ENCODE measurements at regions not wholly inside any gene's neighbourhood (a gene's known extent, or its start where the extent isn't known, plus 50 kb on each side); places are given as distances from the start of the nearest gene placed in this dataset.

DNA sequence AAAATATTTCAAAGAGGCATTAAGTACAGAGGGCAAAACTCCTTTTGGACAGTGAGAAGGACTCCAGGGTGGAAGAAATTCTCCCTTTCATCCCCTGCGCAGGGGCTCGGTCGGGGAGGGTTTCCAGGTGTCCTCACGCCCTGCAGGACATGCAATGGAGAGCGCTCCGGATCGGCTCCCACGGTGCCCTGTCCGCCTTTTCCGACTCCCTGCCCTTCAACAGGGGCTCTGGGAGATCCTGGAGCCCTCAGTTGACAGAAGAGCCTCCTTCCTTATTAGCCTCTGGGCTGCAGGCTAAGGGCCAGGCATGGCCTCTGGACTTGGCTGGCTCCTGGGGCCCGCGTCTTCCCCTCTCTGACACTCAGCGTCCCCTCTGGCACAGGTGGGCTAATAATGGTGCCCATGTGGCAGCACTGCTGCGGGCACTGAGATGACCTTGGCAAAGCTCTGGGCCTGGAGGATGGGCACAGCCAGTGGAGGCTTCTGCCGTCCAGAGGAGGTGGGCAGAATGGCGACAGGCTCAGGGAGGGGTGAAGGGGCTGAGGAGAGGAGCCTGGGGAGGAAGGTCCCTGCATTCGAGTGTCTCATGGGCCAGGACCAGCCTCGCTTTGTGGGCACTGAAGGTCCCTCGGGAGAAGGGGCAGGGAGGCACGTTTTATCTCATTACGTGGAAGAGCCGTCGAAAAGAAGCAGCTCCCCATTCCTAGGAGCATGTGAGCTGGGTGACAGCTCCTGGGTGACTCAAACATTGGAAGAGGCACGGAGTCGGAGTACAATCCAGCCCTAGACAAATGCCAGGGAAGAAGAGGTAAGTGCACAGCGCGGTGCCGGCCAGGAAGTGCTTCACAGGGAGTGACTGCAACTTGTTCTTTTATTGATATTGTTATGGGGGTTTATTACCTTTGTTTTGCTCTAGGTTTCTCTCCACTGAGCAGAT lies 161.7 kb downstream of the IRF8 start:
- no peak for DNase-seq (ENCODE audit: low read depth)

DNA sequence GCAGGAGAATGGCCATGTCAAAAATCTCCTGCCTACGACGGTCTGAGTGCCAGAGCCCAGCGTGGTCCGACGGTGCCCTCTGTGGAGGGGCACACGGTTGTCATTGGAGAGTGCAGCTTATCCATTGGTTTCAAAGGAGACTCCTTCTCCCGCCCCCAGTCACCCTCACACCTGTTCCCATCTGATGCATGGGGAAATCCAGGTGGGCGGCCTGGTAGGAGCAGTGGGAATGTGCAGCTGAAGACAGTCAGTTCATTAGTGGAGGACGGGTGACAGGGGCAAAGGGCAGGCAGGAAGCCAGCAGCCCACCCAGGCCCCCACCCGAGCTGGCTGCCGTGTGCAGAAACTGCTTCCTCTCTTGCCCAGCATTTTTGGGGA lies 162.3 kb downstream of the IRF8 start:
- DNase-seq (ENCODE audit: low read depth) = no peak

DNA sequence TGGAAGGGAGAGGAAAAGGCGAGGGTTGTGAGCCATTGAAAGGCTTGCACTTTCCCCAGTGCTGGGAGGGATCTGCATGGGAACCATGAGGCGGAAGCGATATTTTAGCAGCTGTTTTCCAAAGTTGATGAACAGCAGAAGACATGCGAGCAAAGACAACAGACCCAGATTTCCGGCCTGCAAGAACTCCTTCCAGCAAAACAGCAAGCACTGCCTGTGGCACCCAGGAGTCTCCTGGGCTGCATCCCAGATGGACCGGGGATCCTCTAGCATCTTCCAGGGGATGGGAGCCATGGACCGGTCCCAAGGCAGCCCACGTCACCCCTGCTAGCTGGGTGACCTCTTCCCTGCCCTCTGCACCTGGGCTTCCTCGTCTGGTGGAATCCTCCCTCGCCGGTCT lies 162.8 kb downstream of the IRF8 start:
- no peak for DNase-seq (ENCODE audit: low read depth)

DNA sequence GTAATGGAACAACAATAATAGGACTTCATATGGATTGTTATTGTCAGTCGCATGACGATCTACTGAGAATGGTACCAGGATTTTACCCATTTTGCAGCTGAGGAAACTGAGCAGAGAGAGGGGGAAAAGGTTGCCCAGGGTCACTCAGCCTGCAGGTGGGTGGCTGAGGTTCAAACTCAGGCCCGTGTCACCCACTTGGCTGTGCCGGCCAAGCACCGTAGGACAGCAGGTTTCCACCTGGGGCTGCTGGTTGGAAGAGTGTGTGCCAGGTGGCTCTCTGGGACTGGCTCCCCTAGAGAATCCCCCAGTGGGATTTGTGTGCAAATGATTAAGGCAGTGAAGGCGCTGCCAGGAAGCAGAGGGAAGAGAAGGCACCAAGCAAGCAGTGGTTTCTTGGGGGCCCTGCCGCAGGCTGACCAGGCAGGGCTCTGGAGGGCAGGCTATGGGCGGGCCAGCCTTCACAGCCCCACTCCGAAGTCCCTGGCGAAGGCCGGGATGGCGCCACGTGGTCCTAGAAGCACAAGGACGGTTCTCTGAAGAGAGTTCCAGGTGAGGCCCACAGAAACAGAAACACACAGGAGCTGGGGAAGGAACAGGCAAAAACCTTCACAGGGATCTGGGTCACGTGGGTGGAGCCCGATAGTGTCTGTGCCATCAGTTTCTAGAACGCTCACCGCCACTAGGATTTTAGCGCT lies 163.5 kb downstream of the IRF8 start:
- DNase-seq (ENCODE audit: low read depth) = no peak

DNA sequence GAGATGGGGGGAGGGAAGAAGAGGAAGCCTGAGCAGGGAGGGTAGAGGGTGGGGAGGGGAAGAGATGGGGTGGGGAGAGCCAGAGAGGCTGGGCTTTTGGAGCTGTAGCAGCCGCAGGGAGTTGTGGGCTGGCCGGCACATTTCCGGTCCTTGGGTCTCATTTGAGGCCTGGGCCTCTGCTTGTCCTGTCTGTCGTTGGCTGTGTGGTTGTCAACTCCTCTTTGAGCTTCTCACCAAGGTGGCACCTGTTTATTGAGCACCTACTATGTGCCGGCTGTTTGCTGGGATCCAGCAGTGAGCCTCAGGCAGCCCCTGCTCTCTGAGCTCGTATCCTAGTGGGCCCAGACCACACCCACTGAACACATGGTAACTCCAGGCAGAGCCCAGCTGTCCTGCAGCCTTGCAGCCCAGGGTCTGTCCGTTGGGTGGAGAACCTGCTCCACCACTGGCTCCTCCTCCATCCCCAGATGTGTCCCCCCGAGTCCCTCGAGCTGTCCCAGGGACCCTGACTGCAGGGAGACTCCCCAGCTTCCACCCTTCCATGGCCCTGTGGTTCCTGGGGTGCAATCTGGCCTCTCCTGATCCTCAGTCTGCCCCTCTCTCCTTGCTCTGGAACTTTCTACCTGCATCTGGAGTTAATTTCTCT lies 164.9 kb downstream of the IRF8 start:
- DNase-seq (ENCODE audit: low read depth) = no peak

DNA sequence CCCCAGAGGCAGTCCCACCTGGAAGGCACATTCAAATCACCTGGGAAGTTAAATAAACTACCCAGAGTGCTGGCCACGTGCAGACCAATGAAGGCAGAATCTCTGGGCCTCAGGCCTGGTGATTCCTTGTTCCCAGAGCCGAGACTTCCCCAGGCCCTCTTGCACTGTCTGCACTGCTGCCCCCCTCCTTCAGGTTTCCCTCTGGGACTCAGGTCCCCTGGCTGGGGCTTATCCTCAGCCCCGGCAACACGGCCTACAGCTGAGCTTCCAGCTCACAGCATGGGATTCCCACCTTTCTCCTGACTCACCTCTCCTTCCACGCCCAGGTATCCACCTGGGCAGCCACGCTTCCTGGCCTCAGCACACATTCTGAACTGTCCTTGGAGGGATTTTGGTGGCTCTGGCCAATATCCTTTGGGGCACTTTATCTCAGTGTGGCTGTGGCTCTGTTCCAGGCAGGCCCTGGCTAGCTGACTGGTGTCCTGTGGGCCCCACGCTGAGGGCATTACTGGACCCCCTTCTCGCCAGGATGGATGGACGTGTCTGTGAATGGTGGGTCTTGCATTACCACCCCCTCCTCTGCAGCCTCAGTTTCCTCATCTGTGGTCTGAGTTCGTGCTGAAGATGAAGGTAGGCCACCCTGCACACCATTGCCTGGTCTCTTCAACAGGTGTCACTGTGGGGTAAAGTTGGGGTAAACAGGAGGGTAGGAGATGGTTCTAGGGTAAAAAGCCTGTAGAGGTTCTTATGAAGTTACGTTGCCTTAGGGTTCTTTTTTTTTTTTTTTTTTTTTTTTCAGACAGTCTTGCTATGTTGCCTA lies 165.7 kb downstream of the IRF8 start:
- DNase-seq (ENCODE audit: low read depth) = no peak

DNA sequence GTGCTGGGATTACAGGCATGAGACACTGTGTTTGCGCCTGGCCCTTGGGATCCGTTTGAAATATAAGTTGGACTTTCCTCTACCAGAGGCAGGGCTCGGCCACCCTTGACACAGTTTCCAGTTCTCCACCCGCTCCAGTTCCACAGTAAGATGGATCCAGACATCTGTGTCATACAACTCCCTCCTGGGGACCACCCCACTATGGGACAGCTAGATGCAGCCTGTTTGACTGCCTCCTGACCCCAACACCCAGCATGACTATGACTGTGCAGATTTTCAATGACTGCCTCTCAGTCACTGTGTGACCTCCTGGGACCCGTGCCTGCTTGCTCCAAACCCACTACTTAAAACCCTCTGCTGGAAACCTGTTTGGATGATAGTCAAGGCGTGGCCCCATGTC lies 166.7 kb downstream of the IRF8 start:
- no peak for DNase-seq (ENCODE audit: low read depth)

DNA sequence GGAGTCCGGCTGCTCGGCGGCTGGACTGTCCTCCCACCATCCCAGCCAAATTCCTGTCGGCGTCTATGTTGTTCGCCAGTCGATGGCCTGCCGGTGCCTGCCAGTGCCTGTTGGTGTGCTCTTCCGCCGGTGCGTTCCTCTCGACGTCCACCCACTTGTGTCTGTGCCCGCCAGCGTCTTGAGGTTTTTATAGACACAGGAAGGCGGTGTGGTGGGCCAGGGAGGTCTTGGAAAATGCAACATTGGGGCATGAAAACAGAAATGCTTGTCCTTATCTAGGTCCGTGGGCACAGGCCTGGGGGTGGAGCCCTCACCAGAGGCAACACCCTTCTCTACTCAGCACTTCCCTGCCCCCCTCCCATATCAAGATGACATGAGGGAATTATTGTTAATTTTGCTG lies 167.8 kb downstream of the IRF8 start:
- no peak for DNase-seq (ENCODE audit: low read depth)

DNA sequence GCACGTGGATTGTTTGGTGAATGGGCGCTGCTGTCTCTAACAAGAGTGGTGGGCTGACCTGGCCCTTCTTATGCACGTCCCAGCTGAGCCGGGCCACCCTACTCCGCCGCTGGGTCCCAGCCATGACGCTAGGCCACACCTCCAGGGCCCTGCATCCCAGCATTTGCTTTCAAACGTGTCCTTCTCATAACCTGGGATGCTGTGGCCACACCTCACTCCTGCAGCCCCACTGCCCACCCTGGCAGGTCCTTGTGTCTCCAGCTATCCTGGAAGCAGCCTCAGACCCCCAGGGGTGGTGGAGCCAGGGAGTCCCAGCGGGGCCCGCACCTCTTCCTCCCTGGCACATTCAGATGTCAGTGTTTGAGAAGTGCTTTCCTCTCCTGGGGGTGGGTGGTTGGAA lies 168.6 kb downstream of the IRF8 start:
- no peak for DNase-seq (ENCODE audit: low read depth)

DNA sequence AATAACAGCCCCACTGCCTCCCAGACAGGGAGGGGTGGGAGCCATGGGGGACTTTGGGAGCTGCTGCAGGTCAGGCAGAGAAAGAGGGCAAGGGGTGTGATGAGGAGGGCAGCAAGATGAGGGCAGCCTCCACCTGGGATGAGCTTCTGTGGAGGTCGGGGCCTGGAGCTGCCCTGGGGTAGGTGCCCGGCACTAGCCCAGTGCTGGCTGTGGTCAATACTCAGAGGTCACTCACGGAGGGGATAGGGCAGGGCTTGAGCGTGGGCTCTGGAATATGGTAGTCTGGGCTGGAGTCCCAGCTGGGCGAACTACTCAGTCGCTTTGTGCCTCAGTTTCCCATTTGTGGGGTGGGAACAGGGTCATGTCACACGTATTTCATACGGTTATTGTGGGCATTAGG lies 169.0 kb downstream of the IRF8 start:
- DNase-seq (ENCODE audit: low read depth) = no peak

DNA sequence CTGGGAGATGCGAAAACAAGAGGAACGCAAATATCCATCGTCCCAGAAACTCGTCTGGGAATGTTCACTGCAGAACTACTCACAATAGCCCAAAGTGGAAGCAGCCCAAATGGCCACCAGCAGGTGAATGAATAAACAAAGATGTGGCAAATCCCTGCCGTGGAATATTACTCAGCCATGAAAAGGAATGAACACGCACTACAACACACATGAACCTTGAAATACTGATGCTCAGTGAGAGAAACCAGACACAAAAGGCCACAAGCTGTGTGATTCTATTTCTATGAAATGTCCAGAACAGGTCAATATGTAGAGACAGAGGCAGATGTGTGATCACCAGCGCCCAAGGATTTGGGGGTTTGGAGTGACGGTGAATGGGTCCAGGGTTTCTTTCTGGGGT lies 169.8 kb downstream of the IRF8 start:
- DNase-seq (ENCODE audit: low read depth) = no peak

DNA sequence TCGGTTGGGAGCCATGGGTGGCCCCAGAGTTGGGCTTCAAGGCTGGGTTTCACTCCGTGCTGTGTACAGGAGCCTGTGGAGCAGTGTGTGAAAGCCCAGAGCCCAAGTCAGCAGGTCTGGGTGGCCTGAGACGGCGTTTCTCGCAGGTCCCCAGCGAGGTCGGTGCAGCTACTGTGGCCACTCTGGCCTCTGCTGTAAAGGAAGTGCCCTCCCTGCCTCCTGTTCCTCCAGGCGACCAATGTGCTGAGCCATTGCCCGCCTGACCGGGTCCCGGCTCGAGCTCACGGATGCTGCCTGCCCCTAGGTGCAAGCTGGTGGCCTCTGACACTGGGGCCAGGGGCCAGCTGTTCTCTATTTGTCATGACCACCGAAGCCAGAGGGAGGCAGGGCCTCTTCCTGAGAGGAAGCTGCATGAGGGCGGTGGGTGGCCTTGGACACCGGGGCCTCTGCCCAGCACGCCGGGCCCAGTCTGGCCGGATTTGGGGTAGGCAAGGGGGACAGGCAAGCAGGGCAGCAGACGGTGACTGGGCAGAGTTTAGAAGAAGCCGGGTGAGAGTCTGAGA lies 170.9 kb downstream of the IRF8 start:
- no peak for DNase-seq (ENCODE audit: low read depth)

DNA sequence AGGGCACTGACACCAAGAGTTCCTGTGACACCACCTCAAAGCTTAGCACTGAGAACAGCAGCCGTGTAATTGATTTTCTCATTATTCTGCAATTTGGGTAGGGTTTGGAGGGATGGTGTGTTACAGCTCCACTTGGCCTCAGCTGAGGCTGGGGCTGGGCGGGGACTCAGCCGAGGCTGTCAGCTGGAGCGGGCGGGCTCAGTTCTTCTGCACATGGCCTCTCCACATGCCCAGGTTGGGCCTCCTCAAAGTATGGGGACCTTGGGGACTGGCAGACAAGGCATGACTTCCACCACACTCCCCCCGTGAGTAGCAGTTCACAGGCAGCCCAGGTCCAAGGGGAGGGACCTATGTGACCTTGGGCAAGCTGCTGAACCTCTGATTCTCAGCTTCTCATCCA lies 171.5 kb downstream of the IRF8 start:
- DNase-seq (ENCODE audit: low read depth) = no peak

DNA sequence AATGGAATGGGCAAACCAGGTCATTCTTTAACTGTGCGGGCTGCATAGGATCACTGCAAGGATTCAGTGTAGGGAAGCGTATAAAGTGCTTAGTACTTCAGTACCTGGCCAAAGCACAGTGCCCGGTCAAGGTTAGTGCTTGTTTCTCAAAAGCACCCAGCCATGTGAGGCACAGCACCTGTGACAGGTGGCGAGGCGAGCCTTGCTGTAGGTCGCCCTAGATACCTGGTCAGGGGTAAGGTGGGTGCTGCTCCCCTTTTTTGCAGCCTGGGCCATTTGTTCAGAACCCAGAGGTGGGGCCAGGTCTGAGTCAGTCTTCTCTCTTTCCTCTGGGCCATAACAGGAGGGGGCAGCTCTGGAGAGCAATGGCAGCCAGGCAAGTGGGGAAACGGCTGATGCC lies 172.0 kb downstream of the IRF8 start:
- DNase-seq (ENCODE audit: low read depth) = no peak

DNA sequence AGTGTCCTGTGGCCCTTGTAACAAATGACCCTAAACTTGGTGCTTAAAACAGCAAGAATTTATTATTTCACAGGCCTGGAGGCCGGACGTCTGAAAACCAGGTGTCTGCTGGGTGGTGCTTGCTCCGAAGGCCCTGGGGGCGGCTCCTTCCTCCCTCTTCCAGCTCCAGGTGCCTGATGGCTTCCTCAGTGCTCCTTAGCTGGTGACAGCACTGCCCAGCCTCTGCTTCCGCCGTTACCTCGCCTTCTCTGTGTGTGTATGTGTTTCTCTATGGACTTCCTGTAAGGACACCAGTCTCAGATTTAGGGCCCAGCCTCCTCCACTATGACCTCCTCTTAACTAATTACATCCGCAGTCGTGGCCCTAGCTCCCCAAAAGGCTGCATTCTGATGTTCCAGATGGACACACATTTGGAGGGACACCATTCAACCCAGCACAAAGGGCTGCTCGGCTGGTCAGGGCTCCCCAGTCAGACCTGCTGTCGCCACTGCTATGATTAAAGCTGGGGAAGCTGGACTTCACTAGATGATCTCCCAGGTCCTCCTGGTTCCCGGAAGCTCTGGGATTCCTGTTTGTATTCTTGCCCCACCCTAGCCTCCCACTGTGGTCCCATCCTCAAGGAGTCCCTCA lies 172.8 kb downstream of the IRF8 start:
- DNase-seq (ENCODE audit: low read depth) = no peak

DNA sequence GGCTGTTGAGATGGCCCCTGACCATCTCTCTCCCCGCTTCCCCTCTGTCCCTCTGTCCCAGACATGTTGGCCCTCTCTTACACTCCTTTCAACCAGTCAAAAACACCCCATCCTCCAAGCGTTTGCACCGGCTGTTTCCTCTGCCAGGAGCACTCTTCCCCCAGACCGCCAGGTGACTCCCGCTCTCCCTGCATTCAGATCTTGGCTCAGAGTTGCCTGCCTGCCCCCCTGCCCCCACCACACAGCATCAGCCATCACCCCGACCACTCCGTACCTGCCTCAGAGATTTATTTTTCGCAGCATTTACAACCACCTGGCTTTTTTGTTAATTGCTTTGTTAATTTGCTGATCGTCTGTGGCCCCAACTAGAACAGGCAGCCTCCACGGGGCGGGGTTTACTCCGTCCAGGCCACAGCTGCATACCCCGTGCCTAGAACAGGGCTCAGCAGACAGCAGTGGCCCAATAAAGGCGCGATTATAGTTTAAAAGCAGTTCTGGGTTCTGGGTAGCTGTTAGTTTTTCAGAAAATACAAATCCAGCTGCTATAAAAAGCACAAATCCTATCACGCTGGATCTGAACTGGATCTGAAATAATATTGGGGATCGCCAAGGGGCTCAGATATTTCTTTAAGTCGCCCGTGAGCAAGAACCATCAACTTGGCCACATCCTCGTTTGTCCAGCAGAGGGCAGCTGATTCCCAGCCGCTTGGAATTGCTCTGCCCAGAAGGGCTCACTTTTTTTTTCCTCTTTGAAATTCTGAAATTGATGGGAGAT lies 173.6 kb downstream of the IRF8 start:
- peak; percentile 71 for DNase-seq (ENCODE audit: low read depth)

DNA sequence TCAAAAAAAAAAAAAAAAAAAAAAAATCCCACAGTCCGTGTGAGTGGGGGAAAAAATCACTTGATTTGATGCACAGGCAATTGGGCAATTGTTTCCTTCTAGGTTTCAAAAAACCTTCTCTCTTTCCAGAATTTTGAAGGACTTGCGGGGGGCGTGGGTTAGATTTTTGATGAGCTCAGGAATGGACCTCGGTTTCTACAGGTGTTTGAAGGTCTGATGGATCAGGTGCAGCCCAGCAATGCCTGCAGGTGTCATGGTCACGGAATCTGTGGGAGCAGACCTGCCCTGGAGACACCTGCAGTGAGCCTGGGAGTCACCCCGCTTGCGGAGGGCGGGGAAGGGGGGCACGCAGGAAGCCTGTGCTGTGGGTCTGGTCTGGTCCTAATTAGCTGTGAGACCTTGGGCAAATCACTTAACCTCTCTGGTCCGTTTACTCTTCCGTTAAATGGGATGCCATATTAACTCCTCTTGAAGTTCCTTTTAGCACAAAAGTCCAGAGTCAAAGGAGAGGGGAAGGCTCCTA lies 174.2 kb downstream of the IRF8 start:
- no peak for DNase-seq (ENCODE audit: low read depth)

DNA sequence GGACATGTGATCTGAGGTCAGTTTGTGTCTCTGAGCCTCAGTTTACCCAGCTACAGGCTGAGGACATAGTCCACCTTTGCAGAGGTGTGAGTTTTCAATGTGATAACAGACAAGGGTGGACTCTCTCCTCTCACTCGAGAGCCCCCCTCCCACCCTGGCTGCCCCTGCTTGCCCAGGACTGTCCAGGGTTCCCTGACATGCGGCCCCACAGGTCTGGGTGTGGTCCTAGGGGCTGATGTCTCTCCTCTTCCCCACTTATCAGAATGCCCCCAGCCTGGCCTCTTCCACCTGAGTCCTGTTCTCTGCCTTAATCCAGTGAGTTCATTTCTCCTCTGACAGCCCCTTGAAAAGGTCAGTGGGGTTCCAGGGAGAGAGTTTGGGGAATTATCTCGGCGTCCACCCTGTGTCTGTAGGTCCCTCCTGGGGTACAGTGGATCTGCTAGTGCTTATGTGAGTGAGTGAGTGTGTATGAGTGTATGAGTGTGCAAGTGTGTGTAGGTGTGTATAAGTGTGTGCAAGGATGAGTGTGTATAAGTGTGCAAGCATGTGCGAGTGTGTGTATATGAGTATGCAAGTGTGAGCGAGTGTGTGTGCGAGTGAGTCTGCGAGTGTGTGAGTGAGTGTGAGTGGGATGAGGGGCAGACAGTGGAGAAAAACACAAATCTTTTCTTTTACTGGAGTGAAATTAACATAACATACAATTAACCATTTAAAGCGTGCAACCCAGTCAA lies 175.0 kb downstream of the IRF8 start:
- DNase-seq (ENCODE audit: low read depth) = no peak

DNA sequence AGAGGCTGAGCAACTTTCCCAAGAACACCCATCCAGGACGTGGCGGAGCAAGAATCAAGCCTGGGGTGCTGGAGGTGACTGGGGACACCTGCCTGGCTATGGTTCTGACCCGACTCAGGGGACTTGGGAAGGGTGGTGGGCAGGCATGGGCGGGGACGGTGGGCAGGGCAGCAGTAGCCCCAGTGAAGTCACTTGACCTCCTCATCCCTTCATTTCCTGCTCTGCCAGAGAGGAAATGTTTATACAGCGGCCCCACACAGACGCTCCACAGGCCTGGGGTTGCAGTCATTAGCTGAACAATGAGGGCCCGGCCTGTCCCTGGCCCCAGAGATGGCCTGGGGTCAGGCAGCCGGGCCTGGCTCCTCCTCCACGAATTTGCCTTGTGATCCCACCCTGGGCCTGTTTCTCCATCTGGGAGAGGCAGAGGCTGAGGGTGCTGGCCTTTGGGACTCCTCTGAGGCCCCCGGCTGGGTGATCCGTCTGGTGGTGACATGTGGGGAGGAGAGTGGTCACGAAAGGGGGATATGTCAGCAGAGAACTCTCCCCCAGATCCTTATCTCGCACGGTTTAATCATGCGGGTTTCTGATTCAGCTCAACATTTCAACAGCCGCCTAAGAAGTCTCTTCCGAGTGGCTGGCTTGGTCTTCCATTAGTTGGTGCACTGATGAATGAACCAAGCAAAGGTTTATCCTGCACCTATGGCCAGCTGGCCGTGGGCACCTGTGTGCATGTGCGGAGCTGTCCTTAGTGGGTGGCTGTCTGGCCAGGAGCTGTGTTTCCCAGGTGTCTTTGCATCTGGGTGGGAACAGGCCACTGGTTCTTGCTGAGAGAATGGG lies 175.9 kb downstream of the IRF8 start:
- peak; percentile 76 for DNase-seq (ENCODE audit: low read depth)

All from amniotic epithelial cell (primary cell).